IMR-90 (cell line): ENCODE measurements at regions not wholly inside any gene's neighbourhood (a gene's known extent, or its start where the extent isn't known, plus 50 kb on each side); places are given as distances from the start of the nearest gene placed in this dataset.

ENCODE experiments used
- CHD1 ChIP-seq: IDR thresholded peaks from 2 replicates; pipeline ENCODE4 v1.6.1; 2012; ENCODE audit warnings: low read depth, low read length, improper control_type of control experiment
- CTCF ChIP-seq: conservative IDR thresholded peaks from 2 replicates; pipeline ENCODE4 v1.5.1; 2012; ENCODE audit warnings: mild to moderate bottlenecking, low read depth, low read length, improper control_type of control experiment
- ELK1 ChIP-seq: fragments of 150-350 bp; IDR thresholded peaks from 2 replicates; pipeline ENCODE4 v1.6.1; 2016; ENCODE audit warnings: low read depth, mild to moderate bottlenecking, low read length, moderate library complexity, borderline replicate concordance
- MAZ ChIP-seq: IDR thresholded peaks from 2 replicates; pipeline ENCODE4 v1.6.1; 2012; ENCODE audit warnings: low read depth, mild to moderate bottlenecking, low read length, improper control_type of control experiment, moderate library complexity, borderline replicate concordance
- POLR2A ChIP-seq: IDR thresholded peaks from 2 replicates; pipeline ENCODE4 v1.6.1; 2012; ENCODE audit warnings: mild to moderate bottlenecking, low read depth, low read length
- RCOR1 ChIP-seq: IDR thresholded peaks from 2 replicates; pipeline ENCODE4 v1.6.1; 2012; ENCODE audit warnings: mild to moderate bottlenecking, low read length, improper control_type of control experiment; ENCODE audit not compliant: insufficient replicate concordance
- RFX5 ChIP-seq: IDR thresholded peaks from 2 replicates; pipeline ENCODE4 v1.8.0; 2012; ENCODE audit warnings: low read depth, mild to moderate bottlenecking, low read length, moderate library complexity
- SMC3 ChIP-seq: fragments of 150-350 bp; IDR thresholded peaks from 2 replicates; pipeline ENCODE4 v1.6.1; 2016; ENCODE audit warnings: low read depth, mild to moderate bottlenecking, antibody characterized with exemption, low read length, moderate library complexity
- USF2 ChIP-seq: fragments of 150-350 bp; IDR thresholded peaks from 2 replicates; pipeline ENCODE4 v1.6.1; 2017; ENCODE audit warnings: mild to moderate bottlenecking, antibody characterized with exemption, low read length, low read depth

- no peak for TF ChIP-seq SMC3
- TF ChIP-seq ELK1: no peak
- no peak for TF ChIP-seq CHD1
- no peak for TF ChIP-seq POLR2A
- no peak for TF ChIP-seq RCOR1
- TF ChIP-seq MAZ: no peak
- no peak for TF ChIP-seq CTCF
- TF ChIP-seq USF2: no peak
- no peak for TF ChIP-seq RFX5
Measured at GRCh38 chr6:30418448-30418847, 70.9 kb upstream of the HLA-E start.
